ENCODE measurements at regions not wholly inside any gene's neighbourhood (a gene's known extent, or its start where the extent isn't known, plus 50 kb on each side); places are given as distances from the start of the nearest gene placed in this dataset.
A peak's percentile ranks its signal among the peaks of the same experiment; 100 is the strongest.
"Not testable (repeated sequence)": the region's sequence is repeated elsewhere in the genome, so short reads cannot be mapped to it uniquely, and the experiment has no call there.

DNA sequence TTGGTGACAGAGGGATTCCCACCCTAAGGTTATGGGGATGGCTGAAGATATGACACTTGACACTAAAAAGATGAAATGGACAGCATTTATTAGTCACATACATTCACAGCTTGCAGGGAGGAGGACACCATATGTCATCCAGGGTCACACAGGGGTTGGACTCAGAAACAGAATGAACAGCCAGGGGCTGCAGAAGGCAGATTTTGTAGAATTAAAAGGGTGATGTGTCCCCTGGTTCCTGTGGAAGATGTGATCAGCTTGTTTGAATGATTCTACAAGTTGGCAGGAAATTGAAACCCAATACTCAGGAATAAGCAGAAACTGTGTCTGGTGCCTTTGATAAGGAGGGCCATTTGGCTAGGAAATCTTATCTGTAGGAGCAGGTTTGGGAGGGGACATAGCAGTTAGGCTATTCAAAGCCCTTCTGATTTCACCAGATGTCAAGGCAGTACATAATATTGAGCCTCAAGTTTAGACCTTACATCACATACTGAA, 102.3 kb upstream of the GRIN3A start:
- DNase-seq, result no peak

DNA sequence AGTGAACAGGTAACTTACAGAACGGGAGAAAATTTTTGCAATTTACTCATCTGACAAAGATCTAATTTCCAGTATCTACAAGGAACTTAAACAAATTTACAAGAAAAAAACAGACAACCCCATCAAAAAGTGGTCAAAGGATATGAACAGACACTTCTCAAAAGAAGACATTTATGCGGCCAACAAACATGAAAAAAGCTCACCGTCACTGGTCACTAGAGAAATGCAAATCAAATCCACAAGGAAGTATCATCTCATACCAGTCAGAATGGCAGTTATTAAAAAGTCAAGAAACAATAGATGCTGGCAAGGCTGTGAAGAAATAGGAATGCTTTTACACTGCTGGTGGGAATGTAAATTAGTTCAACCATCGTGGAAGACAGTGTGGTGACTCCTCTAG, 100.5 kb upstream of the GRIN3A start:
- not testable (repeated sequence) for DNase-seq

- DNase-seq, result no peak
Measured at GRCh38 chr9:101836021-101836420, 97.6 kb upstream of the GRIN3A start.

GRCh38 chr9:101832486-101832885, 94.0 kb upstream of the GRIN3A start:
- DNase-seq, result no peak

GRCh38 chr9:101821450-101821849, 83.0 kb upstream of the GRIN3A start:
- not testable (repeated sequence) for DNase-seq

DNA sequence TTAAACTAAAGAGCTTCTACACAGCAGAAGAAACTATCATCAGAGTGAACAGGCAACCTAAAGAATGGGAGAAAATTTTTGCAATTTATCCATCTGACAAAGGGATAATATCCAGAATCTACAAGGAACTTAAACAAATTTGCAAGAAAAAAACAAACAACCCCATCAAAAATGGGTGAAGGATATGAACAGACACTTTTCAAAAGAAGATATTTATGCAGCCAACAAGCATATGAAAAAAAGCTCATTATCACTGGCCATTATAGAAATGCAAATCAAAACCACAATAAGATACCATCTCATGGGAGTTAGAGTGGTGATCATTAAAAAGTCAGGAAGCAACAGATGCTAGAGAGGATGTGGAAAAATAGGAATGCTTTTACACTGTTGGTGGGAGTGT, 82.5 kb upstream of the GRIN3A start:
- not testable (repeated sequence) for DNase-seq

GRCh38 chr9:101814064-101814463, 75.6 kb upstream of the GRIN3A start:
- DNase-seq, result no peak

GRCh38 chr9:101807879-101808278, 69.4 kb upstream of the GRIN3A start:
- not testable (repeated sequence) for DNase-seq

GRCh38 chr9:101796044-101796443, 57.6 kb upstream of the GRIN3A start:
- DNase-seq, result no peak

DNA sequence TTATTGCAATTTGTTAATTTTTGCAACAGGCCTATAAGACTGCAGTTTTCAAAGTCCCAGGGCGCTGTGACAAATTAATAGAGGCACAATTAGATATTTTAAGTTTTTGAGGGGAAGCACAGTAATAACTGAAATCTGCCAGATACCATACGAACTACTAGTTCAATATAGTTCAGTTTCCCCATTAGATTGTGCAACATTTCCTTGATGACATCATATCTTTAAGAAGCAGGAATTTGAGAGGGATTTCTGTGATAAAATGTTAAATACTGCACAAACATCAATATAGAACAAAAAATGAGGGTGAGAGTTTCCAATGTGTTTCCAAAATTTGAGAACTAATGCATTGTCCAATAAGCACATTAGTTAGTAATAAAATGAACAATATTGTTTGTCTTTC, 56.7 kb upstream of the GRIN3A start:
- DNase-seq, result no peak

DNA sequence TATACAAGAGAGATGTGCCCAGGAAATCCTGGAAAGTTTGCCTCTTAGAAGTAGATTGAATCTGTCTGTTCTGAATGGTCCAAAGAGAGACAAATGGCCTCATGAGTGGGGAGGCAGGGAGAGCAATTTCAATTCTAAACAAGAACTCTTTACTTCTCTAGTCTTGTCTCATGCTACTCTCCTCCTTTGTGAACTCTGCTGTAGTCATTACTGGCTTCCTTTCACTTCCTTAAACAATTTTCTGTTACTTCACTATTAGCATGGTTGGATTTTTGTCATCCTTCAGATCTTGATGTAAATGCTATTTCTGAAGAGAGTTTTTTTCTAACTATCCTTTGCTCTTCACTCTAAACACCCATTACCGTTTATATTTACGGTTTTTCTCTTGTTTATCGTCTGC, 54.0 kb upstream of the GRIN3A start:
- no peak for DNase-seq

DNA sequence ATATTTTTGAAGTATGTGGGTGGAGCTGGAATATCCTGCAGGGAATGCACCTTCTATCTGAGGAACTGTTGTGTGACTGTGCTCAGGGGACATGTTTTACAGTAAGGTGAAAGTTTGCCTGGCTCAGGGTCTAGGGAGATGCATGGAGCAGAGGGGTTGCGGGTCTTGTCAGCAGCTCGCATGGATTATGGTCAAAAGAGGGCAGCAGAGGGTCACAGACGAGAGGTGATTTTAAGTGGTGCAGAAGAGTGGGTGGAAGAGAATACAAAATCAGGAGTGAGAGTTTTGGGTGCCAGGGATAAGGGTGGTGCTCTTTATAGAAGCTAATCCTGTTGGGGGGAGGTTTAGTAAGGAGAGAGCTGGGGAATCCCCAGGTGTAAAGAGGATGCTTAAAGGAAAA, 53.5 kb upstream of the GRIN3A start:
- DNase-seq, result peak; percentile 39

DNA sequence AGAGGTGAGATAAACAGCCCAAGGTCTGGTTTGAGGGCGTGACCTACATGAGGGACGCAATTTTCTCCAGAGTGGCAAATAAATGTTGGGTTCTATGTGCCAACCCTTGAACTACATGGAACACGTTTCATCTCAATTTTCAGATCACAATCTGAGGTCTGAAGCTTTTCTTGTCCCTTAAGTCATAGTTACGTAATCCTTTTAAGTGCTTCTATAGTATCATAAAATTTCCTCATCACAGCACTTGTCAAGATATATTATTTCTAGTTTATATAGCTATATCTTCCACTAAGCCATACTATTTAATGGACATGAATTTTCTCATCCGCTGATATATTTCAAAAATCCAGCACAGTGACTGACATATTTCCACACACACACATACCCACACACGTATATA, 53.1 kb upstream of the GRIN3A start:
- no peak for DNase-seq

All from COR-L47 (cell line).